GM19023 (cell line): ENCODE measurements at regions not wholly inside any gene's neighbourhood (a gene's known extent, or its start where the extent isn't known, plus 50 kb on each side); places are given as distances from the start of the nearest gene placed in this dataset.
"Not testable (repeated sequence)": the region's sequence is repeated elsewhere in the genome, so short reads cannot be mapped to it uniquely, and the experiment has no call there.

Experiments
- ATAC-seq: cut with Tn5 transposase; IDR thresholded peaks from one replicate; pipeline ENCODE4 v1.9.1; 2021; ENCODE audit warnings: mild to moderate bottlenecking, moderate library complexity; ENCODE audit not compliant: unreplicated experiment

DNA sequence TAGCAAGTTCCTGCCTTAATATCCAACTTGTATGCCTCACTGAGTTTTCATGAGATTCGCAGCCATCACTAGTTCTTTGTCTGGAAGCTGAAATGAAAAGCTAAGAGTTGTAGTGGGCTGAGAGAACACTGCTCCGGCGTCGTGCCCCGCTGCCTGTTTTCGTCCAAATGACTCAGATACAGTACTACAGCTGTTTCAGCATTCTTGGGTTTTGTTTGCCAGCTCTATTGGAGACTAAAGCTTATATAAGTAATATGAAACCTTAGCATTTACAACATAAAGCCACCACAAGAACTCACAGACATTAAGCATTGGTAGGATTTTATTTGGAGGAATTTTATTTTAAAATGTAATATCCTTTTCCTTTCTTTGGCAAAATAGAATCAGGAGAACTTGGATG, 299.7 kb downstream of the DLEU7 start:
- ATAC-seq, result no peak

DNA sequence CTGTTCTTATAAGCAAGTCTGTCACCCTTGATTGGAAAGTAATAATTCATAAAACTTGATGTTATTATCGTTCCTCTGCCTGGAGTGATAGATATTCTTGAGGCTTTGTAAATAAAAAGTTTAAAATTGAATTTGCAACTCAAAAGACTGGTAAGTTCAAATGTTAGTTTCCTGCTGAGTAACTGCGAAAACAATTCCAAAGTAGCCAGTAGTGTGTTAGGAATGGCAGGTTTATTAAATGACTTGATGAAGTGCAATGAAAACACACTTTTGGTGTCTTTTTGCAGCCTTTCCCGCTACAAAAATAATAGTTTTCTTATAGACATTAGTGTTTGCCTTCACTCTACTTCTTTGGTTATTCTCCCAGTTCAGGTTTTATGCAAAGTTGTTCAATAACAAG, 299.3 kb downstream of the DLEU7 start:
- no peak for ATAC-seq

DNA sequence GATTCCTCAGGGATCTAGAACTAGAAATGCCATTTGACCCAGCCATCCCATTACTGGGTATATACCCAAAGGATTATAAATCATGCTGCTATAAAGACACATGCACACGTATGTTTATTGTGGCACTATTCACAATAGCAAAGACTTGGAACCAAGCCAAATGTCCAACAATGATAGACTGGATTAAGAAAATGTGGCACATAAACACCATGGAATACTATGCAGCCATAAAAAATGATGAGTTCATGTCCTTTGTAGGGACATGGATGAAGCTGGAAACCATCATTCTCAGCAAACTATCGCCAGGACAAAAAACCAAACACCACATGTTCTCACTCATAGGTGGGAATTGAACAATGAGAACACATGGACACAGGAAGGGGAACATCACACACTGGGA, 296.3 kb downstream of the DLEU7 start:
- not testable (repeated sequence) for ATAC-seq

DNA sequence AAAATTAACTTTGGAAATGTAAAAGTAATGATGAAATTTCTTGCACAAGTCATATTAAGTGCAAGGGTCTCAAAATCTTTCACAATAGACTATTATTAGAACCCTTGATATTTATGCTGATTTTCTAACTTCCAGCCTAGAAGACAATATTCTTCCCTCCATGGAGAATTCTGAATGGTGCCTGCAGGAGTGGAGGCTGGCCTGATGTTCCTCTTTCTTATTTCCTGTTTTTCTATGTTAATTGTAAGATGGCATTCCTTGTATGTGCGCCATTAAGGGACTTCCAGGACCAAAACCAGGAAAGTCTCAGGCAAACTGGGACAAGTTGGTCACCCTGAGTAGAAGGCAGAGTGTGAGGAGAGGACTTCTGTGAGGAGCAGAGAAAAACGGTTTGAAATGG, 294.9 kb downstream of the DLEU7 start:
- ATAC-seq, result no peak

DNA sequence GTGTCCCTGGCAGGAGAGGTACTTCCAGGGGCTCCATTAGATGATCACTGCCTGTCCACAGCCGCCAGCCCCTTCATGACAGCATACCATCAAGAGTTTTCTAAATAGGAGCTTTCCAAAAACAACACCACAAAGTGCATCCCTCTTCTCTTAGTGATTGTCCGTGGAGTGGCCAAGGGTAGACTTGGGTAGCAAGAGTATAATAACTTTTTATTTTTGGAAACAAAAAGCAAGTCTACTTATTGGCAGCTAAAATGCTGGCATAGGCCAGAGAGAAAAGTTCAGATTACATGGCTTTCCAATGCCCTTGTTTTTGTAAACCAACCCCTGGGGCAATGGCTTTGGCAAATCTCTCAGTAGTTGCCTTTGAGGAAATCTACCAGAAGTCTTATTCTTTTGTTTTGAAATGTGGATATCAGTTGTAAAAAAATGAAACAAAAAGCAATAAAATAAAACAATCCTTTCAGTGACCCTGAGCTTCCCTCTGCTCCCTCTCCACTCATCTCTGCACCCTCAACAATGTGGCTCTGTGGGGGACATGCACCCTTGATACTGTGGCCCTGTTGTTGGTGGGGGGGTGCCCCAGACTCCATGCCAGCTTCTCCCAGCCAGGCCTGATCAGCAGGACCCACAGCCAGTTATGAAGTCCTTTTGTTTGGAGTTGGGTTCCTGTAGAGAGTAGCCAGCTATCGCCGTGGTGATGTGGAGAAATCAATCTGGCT, 294.1 kb downstream of the DLEU7 start:
- ATAC-seq, result no peak

DNA sequence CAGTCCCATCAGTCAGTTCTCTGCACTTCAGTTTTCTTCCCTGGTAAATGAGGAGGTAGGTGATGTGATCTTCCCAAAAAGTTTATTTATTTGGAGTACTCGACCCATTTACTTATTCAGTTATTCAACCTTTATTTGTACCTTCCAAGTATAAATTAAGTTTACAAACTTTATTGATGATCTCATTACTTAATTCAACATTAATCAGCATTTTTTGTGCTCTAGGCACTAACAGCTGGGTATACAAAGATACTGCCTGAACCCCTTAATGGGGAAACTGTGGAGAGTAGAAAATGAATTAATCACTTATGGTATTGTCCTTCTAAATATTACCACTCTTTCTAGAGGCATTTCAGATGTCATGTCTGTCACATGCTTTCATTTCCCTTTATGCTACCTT, 293.3 kb downstream of the DLEU7 start:
- no peak for ATAC-seq

DNA sequence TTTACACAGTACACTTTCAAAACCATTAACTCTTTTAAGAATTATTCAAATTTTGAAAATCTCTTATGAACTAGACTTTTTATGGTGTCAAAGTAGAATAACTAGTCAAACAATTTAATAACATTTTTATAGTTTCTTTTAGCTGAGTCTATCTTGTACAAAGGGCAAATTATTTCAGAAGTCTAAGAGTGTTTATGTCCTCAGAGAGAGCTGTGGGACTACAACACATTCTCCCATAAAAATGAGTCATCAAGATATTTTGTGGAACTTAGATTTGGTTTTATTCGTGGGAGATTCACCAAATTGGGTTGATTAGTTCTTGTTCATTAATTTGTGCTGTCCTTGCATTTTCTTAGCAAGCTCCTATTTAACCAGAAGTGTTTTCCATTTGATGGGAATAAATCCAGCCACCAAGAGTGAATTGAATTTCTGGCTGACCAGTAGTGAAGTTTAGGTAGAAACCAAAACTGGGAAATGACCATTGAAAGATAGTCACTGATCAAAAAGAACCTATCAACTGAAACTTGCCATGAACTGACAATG, 291.0 kb downstream of the DLEU7 start:
- no peak for ATAC-seq

DNA sequence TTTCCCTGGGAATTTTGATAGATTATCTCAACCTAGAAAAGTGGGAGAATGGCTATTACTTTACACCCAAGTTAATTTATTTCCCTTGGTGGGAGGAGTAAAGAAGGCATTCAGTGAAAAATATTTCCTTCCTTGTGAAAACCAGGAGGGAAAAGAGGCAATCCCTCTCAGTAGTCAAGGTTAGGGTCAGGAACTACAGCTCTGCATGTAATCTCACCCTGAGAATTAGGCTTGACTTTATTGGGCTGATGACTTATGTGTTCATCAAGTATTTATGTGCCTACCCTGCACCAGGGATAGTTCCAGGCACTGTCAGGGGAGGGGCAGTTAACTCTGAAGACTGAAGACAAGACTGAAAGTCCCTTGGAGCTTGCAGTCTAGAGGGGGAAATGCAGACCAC, 281.8 kb downstream of the DLEU7 start:
- ATAC-seq, result no peak

DNA sequence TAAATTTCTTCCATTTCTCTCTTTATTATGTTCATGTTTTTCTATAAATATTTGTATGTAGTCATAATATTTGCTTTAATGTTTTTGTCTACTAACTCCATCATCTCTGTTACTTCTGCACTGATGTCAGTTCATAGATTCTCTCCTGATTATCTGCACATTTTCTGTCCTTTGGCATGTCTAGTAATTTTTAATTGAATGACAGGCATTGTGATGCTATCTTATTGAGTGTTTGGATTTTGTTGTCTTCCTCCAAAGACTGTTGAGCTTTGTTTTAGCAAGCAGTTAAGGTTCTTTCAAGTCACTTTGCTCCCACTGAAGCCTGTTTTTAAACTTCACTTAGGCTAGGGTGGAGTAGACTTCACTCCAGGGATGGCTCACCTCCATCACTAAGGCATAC, 276.8 kb downstream of the DLEU7 start:
- no peak for ATAC-seq

DNA sequence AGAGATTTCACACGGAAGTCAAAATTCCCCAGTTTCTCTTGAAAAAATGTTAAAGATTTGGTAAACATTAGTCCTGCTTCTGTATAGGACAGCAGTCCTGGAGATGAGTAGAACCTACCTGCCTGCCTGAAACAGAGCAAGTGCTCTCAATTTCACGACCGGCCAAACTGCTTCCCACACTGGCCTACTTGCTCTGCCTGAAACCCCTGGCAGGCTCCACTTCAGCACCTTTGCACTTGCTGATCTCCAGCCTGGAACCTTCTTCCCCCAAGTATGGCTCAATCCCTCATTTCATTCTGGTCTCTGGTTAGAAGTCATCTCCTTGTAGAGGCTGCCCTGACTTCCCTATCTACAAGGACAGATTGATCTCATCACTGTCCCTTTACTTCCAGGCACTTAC, 271.4 kb downstream of the DLEU7 start:
- no peak for ATAC-seq

DNA sequence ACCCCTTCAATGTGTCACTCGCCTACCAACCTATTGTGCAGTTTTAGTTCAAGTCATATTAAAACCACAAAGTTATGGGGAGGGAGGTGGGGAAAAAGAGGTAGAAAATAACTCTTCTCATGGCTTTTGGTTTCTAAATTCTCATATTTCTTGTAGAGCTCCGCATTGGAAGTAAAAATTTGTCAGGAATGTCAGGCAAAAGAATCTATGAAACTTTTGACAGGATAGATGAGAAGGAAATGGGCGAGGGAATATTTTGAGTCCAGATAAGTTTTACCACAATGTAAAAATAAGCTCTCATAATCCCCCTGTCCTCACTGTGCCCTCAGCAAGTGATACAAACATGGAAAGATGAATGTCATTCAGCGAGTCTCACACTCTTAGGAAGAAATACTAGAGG, 270.4 kb downstream of the DLEU7 start:
- ATAC-seq, result no peak

DNA sequence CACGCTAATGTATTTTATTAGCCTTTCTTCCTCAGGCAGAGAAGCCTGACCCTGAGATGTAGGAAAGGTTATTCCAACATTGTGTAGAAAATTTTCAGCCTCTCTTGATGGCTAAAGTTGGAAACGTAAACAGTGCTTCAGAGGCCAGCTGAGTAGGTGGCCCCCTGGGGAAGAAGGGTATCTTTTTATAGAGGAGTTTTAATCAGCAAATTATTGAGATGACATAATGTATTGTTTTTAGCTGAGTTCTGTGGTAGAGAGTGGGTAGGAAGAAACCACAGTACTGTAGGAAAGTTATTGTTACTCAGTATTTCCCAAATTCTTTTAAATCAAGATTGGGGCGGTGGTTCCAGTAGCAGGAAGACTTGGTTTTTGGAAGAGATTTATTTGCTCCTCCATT, 268.8 kb downstream of the DLEU7 start:
- no peak for ATAC-seq

DNA sequence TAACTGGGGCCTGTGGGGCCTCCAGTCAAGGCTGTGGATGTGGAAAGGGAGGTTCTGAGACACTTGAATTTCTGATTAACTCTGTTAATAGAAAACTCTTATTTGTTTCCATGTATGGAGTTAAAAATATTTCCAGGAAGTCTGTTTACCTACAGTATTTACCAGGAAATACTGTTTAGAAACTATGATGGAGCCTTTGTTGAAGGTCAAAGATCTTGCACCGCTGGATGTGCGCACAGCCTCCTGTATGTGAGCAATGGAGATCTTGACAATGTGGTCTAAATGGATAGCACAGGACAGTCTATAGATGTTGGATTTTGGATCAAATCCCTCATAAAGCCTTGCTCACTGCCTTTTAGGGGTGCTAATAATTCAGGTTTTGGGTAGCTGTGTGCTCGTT, 268.4 kb downstream of the DLEU7 start:
- ATAC-seq, result no peak

DNA sequence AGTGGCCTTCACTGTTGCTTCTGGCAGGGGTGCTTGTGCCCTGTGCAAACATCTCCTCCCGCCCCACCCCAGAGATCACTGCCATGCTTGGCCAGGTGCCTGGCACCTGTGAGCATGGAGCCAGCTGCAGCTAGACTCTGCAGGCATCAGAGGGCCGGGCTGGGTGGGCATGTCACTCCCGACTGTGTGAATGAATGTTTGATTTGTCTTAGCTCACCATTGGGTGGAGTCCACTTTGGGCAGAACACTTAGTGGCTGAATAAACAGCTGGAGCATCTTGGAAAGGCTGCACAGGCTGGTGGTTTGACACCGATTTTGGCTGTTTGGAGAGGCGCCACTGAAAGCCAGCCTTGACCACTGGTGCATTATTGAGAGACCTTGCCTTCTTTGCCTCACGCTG, 267.3 kb downstream of the DLEU7 start:
- no peak for ATAC-seq

DNA sequence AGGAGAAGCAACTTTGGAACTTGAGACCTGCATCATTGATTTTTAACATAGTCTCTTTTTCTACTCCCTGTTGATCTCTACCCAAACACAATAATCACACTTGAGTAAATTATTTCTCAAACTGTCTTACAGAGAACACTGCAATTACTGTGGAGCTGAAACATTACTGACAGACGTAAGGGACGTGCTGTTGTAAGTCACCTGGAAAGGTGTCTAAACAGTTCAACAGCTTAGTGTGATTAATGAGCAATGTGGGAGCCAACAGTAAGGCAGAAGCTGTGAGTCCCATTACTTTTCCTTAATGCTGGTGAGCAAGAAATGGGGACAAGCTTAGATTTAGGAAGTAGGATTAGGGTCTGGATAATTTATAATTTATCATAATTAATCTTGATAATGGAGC, 265.7 kb downstream of the DLEU7 start:
- ATAC-seq, result no peak

DNA sequence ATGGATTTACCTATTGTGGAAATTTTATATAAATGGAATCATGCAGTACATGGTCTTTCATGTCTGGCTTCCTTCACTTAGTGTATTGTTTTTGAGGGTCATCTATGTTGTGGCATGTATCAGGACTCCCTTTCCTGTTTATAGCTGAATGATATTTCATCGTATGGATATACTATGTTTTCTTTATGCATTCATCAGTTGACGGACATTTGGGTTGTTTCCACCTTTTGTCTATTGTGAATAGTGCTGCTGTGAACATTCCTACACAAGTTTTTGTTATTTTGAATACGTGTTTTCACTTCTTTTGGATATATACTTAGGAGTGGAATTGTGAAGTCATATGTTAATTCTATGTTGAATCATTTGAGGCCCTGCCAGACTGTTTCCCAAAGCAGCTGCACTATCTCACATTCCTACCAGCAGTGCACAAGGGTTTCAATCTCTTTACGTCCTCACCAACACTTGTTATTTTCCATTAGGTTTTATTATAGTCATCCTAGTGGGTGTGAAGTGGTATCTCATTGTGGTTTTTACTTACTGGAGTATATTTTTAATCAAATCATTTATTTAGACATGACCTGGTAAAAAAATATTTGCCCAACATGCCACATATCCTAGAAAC, 262.7 kb downstream of the DLEU7 start:
- no peak for ATAC-seq

DNA sequence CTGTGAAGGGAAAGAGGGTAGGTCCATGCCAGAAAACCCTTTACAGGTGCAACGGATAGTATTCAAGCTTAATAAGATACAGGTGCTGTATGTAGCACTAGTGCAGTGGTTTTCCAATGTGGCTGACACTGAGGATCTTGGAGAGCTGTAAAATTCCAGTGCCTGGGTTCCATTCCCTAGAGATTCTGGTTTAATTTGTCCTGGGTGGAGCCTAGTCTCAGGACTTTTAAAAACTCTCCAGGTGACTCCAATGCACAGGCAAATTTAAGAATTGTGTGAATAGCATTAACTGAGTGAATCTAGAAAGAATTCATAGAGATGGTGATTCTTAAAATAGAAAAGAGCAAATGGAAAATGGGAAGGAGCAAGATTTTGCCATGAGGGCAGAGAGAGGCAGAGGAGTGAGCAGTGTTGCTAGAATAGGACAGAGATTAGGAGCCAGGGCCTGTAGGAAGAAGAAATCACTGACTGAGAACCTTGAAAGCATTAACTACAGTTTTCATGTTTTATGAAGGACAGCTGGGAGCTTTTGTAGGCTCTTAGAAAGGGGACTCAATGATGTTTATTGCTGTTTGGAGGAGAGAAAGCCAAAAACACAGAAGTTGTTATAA, 261.8 kb downstream of the DLEU7 start:
- no peak for ATAC-seq

DNA sequence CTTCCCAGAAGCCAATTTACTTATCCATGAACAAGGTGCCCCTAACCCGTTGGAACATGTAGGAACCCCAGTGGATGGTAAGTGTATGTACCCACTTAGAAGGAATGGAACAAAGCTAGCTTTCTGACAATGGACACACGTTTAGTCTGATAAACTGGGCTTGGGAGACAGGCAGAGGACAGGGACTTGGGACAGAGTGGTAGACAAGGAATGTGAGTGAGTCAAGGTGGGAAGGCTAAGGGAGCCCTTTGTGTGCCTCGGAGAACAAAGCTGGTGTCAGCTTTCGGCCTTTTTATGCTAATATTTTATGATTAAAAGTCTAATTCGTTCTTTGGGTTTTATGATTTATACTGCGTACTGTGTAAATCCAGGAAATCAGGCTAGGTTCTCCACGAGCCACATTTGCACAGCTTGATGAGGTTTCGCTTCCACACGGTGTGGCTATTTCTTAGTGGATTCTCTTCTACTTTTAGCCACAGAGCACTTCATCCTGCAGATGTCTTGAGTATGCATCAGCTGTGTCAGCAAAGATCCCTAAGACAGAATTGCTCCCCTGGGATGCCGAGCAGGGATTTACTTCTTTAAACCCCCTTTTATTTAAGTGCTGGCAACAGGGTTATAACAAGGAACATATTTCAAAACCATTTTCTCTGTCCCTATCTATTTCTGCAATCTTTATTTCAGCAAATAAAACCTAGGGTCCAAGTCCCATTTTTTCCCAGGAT, 258.5 kb downstream of the DLEU7 start:
- no peak for ATAC-seq

DNA sequence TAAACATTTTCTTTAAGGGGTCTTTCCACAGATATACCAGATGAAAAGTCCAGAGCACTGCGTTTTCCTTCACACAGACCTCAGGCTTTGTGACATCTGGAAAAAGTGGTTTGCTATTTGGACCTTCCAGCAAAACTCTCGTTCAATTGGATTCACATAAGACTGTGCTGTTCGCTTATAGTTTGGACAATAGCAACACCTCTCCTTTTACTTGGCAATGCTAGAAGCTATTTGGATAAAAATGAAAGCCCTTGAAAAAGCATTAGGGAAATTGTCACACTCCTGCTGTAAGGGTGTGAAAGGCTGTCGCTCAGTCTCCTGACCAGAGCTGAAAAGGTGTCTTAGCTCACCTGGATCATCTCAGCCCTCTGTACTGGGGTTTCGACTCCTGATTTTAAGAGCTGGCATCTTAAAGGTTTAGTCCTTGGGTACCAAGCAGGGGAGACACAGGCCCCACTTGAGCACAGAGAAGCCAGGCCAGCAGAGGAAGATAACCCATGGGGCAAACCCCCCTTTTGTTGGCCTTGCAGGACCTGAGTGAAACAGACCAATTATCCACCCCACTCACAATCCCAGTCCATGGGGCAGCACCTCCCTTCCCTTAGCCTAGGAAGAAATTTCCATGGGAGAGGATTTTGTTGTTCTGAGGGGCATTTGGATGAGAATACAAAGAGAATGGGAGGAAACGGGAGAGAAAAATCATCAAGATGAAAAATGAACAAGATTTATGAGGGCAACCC, 257.6 kb downstream of the DLEU7 start:
- ATAC-seq, result no peak

DNA sequence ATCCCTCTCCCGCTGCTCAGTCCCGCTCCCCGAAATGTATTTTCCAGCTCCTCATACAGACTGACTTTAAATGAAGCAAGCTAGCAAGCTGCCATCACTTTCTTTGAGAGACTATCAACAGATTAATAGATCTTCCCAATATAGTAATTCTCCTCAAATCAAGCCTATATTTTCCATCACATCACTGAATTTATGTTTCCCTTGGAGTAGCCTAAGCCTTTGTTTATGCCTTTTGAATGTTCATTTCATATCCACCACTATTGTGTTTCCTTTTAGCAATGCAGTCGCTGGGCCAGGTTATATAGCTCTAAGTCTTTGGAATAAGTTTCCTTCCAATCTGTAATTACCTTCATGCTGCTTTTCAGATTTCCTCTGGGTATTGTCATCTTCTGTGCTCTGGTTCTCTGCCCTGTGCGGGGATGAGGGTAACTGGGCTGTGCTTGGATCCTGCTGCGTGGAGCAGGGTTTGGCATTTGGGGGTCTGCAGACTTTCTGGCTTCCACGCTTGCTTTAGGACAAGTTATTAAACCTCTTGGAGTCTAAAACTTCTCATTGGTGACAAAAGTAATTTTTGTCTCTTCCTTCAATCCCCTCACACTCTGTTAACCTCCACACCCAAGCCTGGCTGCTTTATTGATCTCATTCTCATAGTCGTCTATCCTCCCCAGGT, 256.9 kb downstream of the DLEU7 start:
- no peak for ATAC-seq
